GM21360 (cell line): ENCODE measurements at regions not wholly inside any gene's neighbourhood (a gene's known extent, or its start where the extent isn't known, plus 50 kb on each side); places are given as distances from the start of the nearest gene placed in this dataset.

ENCODE experiments used
- ATAC-seq: cut with Tn5 transposase; IDR thresholded peaks from one replicate; pipeline ENCODE4 v1.9.1; 2021; ENCODE audit warnings: mild to moderate bottlenecking, moderate library complexity; ENCODE audit not compliant: unreplicated experiment

GRCh38 chr16:65936096-65936495 is 430.4 kb upstream of the CDH5 start:
- ATAC-seq, result no peak

DNA sequence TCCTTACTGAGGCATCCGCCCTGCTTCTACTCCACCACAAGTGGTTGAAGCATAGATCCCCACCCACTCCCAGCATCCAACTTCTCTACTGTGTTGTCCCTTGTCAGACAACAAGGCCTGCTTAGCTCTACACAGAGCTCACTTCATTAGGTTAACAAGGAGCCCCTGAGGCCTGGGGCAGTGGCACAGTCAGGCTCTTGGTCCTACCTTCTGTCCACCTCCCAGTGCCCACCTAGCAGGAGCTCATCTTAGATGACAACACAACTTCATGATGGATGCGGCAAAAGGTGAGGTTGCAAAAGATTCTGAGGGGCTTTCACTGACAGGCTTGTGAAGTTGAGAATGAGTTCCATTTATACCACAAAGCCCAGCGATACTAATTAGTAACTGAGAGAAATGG is 432.0 kb upstream of the CDH5 start:
- ATAC-seq, result no peak

GRCh38 chr16:65933703-65934102 is 432.8 kb upstream of the CDH5 start:
- ATAC-seq, result no peak

- ATAC-seq, result no peak
Observed at GRCh38 chr16:65932350-65933072, 434.0 kb upstream of the CDH5 start.

GRCh38 chr16:65922923-65923322 is 443.6 kb upstream of the CDH5 start:
- ATAC-seq, result no peak

GRCh38 chr16:65919986-65920376 is 446.5 kb upstream of the CDH5 start:
- no peak for ATAC-seq

GRCh38 chr16:65919145-65919985 is 447.1 kb upstream of the CDH5 start:
- ATAC-seq, result no peak

DNA sequence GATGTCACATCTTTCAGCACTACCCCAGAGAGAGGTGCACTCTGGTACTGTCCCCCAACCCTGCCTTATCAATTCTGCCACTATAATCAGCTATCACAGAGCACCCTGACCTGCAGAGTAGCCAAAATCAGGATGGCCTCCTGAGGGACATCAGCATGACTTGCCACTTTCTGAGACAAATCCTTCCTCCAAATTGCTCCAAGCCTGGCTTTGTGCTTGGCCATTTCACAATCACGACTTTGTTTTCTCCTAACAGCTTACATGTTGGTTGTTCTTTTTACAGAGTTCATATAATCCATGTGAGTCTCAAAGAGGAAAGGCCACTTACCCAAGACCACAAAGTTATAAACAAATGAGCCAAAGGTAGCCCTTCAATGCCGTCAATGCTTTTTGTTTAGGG is 449.0 kb upstream of the CDH5 start:
- no peak for ATAC-seq

DNA sequence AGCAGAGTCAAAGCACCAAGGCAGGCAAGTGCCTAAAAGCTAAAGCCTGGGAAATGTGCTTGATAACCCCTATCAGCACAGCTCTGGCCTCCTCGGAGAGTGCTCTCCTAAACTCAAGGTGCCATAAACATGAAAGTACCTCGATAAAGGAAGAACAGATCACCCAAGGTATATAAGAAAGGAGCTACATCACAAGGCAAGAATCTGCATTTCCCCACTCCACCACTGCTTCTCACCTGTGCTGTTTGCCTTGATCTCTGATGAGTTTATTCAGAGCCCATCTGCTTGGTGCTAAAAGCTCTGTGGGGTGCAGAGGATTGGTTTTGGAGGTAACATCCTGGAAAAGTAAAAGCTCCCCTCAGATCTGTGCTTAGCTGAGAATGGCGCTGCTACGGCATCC is 449.5 kb upstream of the CDH5 start:
- no peak for ATAC-seq

- no peak for ATAC-seq
Observed at GRCh38 chr16:65910291-65910690, 456.2 kb upstream of the CDH5 start.

DNA sequence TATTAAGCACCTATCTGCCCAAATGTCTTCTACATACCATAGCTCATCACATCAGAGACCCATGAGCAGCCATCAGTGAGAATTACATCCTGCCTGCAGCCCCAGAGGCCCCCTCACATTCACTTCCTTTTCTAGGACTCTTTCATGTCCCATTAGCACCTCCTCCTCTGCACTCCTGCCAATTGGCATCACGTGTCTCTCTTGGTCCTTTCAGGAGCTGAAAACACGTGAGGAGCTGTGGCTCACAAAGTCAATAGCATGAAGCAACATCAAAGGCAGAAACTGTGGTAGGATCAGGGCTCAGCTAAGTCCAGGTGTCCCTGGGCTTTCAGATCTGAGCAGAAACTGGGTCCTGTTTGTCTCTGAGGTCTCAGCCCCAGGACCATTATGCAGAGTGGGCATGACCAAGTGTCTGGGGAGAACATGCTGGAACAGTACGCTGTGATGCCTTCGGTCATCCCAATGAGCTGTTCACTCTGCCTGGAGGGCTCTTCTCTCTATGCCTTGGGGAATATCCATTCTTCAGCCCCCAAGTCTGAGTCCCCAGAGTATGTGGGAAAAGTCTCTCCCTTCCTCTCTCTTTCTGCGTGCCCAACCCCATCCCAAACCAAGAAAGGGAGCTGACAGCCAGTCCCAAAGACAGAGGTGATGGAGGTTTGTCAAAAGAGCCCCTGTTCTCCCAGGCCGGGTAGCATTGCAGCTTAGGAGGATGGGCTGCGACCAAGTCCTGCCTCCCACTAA is 457.0 kb upstream of the CDH5 start:
- ATAC-seq, result no peak

- no peak for ATAC-seq
Observed at GRCh38 chr16:65908568-65908967, 457.9 kb upstream of the CDH5 start.

- no peak for ATAC-seq
Observed at GRCh38 chr16:65905331-65905730, 461.2 kb upstream of the CDH5 start.

DNA sequence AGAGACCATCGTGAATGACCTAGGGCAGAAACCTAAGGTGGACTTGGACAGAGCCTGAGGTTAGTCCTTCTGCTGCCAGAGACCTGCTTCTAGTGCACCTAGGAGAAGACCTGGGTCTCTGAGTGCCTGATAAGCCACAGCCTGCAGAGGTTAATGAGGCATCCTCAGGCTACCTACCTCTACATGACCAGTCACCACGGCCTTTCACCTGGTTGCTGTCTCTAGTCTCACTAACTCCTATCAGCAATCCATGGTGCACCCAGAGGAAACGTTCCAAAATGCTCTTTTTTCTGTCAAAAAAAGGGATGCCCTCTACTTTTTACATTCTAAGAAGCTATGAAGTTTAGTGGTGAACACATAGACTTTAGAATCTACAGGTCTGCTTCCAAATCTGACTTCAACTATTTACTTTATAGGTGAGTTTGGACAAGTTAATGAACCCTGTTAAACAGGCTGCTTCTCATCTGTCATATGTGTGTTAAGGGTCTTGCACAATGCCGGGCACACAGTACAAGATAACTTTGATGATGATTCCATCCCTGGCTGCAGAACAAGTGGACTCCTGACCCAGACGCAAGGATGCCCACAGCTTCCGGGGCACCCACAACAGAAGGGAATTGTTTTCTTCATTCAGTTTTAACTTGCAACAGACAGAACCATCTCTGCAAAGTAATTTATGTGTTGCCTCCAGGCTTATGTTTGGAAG is 469.9 kb upstream of the CDH5 start:
- ATAC-seq, result no peak

DNA sequence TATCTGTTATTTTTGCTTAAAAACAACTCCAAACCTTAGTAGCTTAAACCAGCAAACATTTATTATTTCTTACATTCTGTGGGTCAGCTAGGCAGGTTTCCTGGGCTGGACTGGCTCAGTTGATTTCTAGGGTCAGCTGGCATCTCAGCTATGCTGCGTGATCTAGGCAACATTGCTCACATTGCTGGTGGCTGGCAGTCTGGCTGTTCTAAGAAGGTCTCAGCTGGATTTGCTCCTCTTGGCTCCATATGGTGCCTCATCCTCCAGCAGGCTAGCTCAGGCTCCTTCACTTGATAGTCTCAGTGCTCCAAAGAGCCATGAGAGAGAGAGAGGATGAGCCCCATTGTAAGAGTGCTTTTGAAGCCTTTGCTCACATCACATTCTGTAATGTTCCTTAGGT is 470.6 kb upstream of the CDH5 start:
- no peak for ATAC-seq

DNA sequence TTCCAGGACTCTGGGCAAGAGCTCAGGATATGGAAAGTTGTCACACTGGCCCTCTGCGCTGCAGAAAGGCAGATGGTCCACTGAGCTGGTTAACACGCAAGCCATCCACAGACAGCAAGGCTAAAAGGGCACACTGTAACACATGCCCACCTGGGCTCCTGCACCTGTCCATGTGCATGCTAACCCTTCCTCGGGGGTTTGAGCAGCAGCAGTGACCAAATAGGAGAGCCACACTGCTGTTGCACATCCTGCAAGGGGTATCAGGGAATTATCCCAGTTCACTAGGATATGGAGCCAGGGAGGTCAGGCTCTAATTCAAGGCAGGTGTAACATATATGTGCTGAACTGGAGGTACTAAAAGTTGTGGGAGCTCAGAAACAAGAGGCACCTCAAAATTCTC is 471.0 kb upstream of the CDH5 start:
- ATAC-seq, result no peak

GRCh38 chr16:65890203-65890602 is 476.3 kb upstream of the CDH5 start:
- no peak for ATAC-seq

DNA sequence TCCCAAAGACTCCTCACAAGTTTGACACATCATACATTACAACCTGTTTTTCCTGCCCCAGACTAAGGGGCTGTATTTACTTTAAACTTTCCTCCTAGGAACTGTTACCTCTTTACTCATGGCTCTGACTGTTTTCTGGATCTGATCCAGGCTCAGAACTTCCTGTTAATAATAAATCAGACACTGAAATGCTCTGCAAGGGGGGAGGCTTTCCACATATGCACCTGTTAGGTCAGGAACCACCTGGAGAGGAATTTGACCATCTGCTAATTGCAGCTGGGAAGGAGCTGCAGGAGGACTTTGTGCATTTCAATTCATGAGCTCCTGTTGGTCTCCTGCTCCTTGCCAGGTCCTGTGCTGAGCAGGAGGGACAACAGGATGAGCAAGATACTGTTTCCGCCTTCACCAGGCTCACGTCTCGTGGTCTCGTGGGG is 476.9 kb upstream of the CDH5 start:
- no peak for ATAC-seq

GRCh38 chr16:65888201-65888600 is 478.3 kb upstream of the CDH5 start:
- ATAC-seq, result no peak

DNA sequence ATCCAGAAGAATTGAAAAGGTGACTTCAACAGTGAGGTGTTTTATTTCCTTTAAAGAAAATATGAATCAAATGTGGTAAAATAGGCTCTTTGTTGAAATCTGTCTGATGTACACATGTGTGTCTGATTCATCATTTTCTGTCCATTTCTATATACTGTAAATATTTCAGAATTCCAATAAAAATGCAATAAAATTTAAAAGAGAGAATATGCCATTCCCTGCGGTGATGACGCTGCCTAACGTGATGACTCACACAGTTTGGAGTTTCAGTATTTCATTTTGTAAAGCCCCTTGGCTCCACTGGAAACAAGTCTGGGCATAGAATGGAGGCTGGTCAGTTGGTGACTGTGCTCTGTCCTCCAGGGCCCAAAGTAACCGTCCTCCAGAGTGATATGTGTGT is 482.5 kb upstream of the CDH5 start:
- no peak for ATAC-seq

- ATAC-seq, result no peak
Observed at GRCh38 chr16:65878347-65878746, 488.1 kb upstream of the CDH5 start.
